GM18499 (cell line): ENCODE measurements at regions not wholly inside any gene's neighbourhood (a gene's known extent, or its start where the extent isn't known, plus 50 kb on each side); places are given as distances from the start of the nearest gene placed in this dataset.

Source experiments
- ATAC-seq: cut with Tn5 transposase; IDR thresholded peaks from one replicate; pipeline ENCODE4 v1.9.1; 2021; ENCODE audit warnings: moderate number of reproducible peaks; ENCODE audit not compliant: insufficient read depth, unreplicated experiment

DNA sequence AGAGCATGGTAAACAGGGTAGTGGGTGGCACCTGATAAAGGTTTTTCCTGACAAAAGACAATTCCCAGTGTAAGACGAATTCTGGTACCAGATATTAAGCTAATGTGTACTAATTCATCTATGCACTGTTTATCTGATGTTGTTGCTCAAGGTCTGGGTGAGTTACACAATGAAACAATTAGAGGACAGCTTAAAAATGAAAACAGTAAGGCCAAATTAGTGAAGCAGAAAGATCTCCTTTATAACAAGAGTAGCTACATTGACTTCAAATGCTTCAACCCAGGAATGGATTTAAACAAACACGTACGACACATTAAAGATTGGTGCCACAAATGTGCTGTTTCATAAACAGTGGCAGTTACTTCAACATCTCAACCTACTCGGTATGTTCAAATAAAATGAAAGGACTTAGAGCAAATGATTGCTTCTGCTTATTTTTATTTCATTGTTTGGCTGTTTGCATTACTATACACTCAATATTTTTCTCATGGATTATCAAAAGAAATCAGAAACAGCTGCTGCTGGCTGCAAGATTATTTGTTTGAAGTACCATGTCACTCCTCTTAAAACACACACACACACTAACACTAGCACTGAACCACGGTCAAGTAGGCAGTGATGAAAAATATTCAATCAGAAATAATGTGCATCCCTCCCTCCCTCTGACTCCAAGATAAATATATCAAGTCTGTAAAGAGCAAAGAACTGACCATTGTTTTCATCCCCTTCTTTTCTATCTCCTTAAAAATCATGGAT is 94.4 kb upstream of the RND3 start:
- no peak for ATAC-seq

- ATAC-seq, result no peak
Measured at GRCh38 chr2:150578481-150578880, 91.0 kb upstream of the RND3 start.

DNA sequence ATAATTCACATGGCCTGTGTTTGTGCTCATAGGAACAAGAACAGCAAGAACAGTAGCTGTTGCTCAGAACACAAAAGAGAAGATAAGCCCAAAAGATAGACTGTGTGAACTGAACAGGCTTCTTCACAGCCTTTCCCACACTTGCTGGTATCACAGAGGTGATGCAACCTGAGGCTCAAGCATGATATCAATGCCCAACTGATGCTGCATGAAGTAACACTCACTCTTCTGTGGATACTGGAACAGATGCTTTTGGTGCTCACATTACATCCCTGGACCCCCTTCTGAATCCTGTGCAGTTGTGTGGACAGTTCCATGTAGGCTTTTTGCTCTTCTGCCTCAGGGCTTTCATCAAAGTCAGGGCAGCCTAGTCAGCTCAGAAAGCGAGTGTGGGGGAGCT is 88.4 kb upstream of the RND3 start:
- ATAC-seq, result no peak

DNA sequence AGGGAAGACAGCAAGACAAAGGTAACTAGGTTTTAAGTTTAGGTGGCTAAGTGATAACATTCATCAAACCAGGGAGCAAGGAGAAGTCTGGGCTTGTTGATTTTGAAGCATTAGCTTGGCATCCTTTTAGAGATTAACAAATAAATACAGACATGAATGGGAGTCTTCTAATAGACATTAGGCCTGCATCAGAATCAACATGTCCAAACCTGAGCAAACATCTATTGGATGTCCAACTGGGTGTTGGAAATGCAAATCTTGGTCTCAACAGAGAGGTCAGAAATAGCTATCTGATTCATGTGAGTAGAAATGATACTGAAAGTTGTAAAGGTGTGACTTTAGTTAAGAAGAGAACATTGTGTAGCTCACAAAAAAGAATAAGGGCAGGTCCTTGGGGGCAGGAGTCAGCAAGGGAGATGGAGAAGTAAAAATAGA is 85.5 kb upstream of the RND3 start:
- peak; percentile 99 for ATAC-seq

DNA sequence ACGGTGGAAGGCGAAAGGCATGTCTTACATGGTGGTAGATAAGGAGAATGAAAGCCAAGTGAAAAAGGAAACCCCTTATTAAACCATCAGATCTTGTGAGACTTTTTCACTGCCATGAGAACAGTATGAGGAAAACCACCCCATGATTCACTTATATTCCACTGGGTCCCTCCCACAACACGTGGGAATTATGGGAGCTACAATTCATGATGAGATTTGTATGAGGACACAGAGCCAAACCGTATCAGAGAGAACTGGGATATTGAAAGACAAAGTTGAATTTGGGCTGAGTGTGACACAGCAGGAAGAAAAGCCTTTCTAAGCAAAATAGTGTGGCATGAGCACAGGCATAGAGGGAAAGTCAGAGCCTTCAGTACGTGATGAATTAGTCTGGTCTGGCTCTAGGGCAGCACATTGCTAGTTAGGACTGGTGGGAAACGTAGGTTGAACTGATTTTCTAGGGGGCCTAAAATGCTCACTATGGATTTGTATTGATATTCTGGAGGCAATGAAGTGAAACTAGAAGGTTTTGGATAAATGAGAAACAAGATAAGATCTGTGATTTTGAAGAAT is 84.8 kb upstream of the RND3 start:
- ATAC-seq, result no peak

- no peak for ATAC-seq
Measured at GRCh38 chr2:150571121-150571520, 83.7 kb upstream of the RND3 start.

- ATAC-seq, result no peak
Measured at GRCh38 chr2:150570712-150571111, 83.2 kb upstream of the RND3 start.

- ATAC-seq, result no peak
Measured at GRCh38 chr2:150569761-150570160, 82.3 kb upstream of the RND3 start.

- ATAC-seq, result no peak
Measured at GRCh38 chr2:150567771-150568301, 80.4 kb upstream of the RND3 start.

GRCh38 chr2:150566289-150566688 is 78.8 kb upstream of the RND3 start:
- no peak for ATAC-seq

- ATAC-seq, result no peak
Measured at GRCh38 chr2:150561076-150561475, 73.6 kb upstream of the RND3 start.

- ATAC-seq, result no peak
Measured at GRCh38 chr2:150557020-150557600, 69.6 kb upstream of the RND3 start.

DNA sequence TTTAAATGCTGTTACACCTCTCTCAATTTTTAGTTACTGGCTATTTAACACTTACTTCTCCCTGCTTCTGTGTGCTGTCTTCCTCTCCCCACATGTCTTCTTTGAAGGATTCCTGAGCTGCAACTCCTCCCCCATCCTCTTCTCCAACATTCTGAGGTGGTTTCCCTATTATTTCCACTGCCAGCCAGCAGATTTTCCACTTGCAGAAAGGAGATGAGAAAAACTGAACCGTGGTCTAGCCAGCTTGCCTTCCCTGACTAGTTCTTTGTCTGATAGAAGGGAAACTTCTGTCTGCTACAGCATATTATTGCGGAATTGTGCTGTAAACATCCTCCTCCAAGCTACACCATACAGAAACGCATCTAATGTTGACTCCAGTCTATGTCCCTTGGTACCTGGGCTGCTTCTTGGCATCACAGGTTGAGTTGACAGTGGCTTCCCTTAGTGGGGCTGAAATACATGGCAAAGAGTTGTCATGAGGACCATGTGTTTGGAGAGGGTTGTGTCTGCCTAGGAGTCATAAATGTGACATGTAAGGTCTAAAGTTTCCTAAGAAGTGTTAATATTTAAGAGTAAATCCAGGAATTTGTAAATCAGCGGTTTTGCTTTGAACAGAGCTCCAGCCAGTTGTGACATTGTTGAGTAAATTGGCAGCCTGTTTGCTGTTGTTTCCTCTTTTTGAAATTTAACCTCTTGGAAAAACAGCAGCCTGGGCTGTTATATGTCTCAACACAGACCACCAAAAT is 68.3 kb upstream of the RND3 start:
- no peak for ATAC-seq

DNA sequence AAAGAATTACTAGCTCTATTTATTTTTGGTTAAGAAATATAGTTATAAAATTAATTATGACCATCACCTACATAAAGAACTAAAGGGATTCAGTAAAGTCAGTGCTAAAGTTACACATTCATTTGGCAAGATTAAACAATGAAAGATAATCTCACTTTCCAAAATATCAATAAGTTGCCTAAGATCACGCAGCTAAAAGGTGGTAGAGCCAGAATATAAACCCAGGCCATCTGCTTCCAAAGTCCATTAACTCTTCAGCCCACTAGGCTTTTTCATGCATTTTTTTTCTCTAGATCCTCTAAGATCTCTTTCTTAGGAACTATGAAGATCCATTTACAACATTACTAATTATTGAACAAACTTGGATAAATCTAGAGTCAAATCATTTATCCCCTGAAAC is 66.6 kb upstream of the RND3 start:
- ATAC-seq, result no peak

DNA sequence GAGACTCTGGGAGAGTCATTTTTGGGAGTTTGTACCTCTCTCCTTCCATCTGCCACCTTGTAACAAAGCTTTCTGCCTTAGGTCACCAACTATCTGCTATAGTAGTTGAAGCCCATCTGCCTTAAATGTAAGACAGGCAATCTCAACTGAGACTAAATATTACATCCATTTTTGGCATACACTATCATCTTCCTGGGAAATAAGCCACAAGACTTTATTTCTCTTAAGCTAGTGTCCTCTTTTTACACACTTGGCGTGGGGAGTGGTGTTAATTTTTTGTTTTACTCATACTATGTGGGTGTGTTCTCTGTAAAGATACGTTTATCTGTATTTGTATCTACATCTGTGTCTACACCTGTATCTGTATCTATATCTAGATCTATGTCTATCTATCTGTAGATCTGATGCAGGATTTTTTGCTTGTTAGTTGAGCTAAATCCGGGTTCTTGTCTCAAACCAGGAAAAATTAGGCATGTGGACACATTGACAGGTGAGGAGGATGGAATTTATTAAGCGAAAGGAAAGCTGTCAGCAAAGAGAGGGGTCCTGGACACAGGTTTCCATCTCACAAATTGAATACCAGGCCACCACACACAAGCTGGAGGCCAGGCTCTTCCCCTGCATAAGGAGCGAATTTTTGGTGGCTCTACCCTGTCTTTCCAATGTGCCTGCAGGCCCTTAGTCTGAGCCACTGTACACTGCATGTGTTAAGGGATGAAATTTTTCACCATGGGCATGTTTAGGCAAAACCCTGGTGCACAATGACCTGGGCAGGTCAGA is 64.8 kb upstream of the RND3 start:
- ATAC-seq, result no peak

DNA sequence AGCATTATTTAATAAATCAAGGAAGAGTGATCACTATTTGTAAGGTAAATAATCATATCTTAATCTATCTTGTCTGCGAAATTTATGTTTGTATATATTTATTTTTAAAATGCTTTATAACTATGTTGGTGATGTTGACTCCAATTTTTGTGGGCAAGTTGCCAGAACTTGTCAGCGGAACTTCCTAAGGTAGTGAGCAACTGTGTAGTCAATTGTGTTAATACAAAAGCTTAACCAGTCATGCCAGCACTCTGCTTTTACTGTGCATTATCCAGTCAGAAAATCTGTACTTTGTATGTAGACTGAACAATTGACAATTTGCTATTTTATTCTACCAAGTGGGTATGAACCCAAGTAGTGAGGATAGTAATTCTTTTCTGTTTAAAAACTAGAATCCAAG is 61.9 kb upstream of the RND3 start:
- ATAC-seq, result no peak

- no peak for ATAC-seq
Measured at GRCh38 chr2:150548527-150548926, 61.1 kb upstream of the RND3 start.

DNA sequence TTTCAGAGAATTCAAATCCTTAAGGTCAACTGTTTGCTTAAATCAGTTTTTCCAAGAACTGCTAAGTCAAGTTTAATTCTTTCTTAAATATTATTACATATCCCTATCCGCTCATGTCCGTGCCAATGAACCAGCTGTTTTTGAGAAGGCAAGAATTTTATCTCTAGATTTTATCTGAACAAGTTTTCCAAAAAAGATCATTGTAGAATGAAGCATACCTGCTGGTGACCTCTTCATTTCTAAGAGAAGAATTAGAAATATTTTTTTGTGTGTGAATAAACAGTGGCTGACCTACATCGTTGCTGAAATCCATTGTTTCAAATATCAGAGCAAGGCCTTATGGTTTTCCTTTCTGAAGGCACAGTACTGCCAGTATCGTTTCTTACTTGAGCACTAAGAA is 58.4 kb upstream of the RND3 start:
- ATAC-seq, result no peak

DNA sequence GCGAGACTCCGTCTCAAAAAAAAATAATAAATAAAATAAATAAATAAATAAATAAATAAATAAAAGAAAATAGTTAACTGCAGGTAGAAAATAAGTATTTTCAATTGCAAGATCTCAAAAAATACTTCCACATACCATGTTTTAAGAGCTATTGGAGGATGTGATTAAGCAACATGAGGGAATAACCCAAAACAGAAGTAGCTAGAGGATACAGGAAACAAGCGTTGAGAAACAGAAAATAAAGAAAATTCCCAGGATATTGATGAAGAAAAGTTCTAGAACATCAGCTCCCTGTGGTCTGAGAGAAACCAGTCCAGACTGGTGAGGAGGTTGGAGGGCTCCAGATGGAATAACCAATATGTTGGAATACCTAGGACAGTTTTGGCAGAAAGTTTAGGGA is 57.3 kb upstream of the RND3 start:
- no peak for ATAC-seq

DNA sequence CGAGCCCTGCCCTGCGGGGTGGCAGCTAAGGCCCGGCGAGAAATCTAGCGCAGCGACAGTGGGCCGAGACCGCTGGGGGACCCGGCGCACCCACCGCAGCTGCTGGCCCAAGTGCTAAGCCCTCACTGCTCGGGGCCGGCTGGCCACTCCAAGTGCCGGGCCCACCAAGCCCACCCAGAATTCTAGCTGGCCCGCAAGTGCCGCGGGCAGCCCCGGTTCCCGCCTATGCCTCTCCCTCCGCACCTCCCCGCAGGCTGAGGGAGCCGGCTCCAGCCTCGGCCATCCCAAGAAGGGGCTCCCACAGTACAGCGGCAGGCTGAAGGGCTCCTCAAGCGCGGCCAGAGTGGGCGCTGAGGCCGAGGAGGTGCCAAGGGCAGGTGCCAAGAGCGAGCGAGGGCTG is 55.2 kb upstream of the RND3 start:
- ATAC-seq, result no peak
